ENCODE measurements at regions not wholly inside any gene's neighbourhood (a gene's known extent, or its start where the extent isn't known, plus 50 kb on each side); places are given as distances from the start of the nearest gene placed in this dataset.

- Histone ChIP-seq H3K27ac (no peak overlapping the region), H3K27me3 (no peaks in the 10 kb centered on the region), H3K9me3 (no peaks in the 10 kb centered on the region), H3K36me3 (no peaks in the 10 kb centered on the region), H3K4me3 (no peak overlapping the region), H3K4me1 (ENCODE audit: insufficient read depth) (no peaks in the 10 kb centered on the region)
- no peak for DNase-seq
- no peak for TF ChIP-seq CTCF (IDR thresholded peaks at IDR 0.05)
- 74 to 78% (median 76%) methylated on average over 4 of the region's 4 CpGs for WGBS, 3 donors
- intact Hi-C loops (cut with DNase I), result no loop called here
Measured at GRCh38 chr10:6944436-6944835, 364.4 kb upstream of the PRKCQ start.

- Histone ChIP-seq H3K27ac (no peak overlapping the region), H3K4me3 (no peak overlapping the region), H3K9me3 (no peaks in the 10 kb centered on the region), H3K4me1 (ENCODE audit: insufficient read depth) (no peaks in the 10 kb centered on the region), H3K36me3 (no peaks in the 10 kb centered on the region), H3K27me3 (no peaks in the 10 kb centered on the region)
- intact Hi-C loops (cut with DNase I), result no loop called here
- no peak for DNase-seq
- TF ChIP-seq POLR2A (IDR thresholded peaks at IDR 0.05) (no peak), EP300 (IDR thresholded peaks at IDR 0.05) (no peak), CTCF (IDR thresholded peaks at IDR 0.05) (no peak)
- 64 to 79% (median 79%) methylated on average over 5 of the region's 5 CpGs for WGBS, 3 donors
Measured at GRCh38 chr10:6938384-6938783, 358.3 kb upstream of the PRKCQ start.

GRCh38 chr10:6936931-6937330, 356.9 kb upstream of the PRKCQ start:
- Histone ChIP-seq H3K36me3 (no peaks in the 10 kb centered on the region), H3K4me3 (no peak overlapping the region), H3K27ac (no peak overlapping the region), H3K4me1 (ENCODE audit: insufficient read depth) (no peaks in the 10 kb centered on the region), H3K9me3 (no peaks in the 10 kb centered on the region), H3K27me3 (no peaks in the 10 kb centered on the region)
- intact Hi-C loops (cut with DNase I), result no loop called here
- no peak for TF ChIP-seq CTCF (IDR thresholded peaks at IDR 0.05)
- no peak for TF ChIP-seq EP300 (IDR thresholded peaks at IDR 0.05)
- TF ChIP-seq POLR2A (IDR thresholded peaks at IDR 0.05), result no peak
- no peak for DNase-seq

- Histone ChIP-seq H3K4me1 (ENCODE audit: insufficient read depth) (no peaks in the 10 kb centered on the region), H3K4me3 (no peak overlapping the region)
- intact Hi-C loops (cut with DNase I), result no loop called here
Measured at GRCh38 chr10:6929148-6929830, 349.2 kb upstream of the PRKCQ start.

More at GRCh38 chr10:6929148-6929830, 349.2 kb upstream of the PRKCQ start:
- Histone ChIP-seq H3K36me3 (no peaks in the 10 kb centered on the region), H3K27ac (no peak overlapping the region), H3K9me3 (no peaks in the 10 kb centered on the region), H3K27me3 (no peaks in the 10 kb centered on the region)
- TF ChIP-seq CTCF (IDR thresholded peaks at IDR 0.05) (no peak), EP300 (IDR thresholded peaks at IDR 0.05) (no peak), POLR2A (IDR thresholded peaks at IDR 0.05) (no peak)
- WGBS, 3 donors, result 65 to 68% (median 68%) methylated on average over 9 of the region's 9 CpGs
- no peak for DNase-seq
